ENCODE measurements at regions not wholly inside any gene's neighbourhood (a gene's known extent, or its start where the extent isn't known, plus 50 kb on each side); places are given as distances from the start of the nearest gene placed in this dataset.

DNA sequence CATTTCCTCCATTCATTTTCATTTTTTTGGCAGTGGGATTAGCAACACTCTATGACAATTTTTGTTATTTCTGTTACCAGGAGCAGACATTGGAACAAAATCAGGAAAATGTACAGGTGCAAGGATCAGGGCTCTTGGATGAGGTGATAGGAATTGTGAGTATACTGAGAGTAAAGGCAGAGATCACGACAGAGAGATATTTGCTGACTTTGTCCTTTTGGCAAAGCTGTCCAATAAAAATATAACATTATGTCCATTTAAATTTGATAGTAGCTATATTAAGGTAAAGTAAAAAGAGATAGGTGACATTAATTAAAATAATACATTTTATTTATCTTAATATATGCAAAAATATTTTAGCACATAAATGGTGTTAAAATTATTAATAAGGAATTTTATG lies 373.1 kb upstream of the GNPDA2 start:
- no peak for DNase-seq (ENCODE audit: low spot score)

DNA sequence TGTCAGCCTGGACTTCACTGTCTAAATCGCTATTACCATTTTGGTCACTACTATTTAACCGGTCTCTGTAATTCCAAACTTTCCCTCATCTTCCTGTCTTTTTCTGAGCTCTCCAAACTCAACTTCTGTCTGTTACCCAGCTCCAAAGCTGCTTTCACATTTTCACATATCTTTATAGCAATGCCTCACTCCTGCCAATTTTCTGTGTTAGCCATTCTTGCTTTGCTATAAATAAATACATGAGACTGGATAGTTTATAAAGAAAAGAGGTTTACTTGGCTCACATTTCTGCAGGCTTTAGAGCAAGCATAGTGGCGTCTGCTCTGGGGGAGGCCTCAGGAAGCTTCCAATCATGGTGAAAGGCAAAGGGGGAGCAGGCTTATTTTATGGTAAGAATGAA lies 368.3 kb upstream of the GNPDA2 start:
- no peak for DNase-seq (ENCODE audit: low spot score)

DNA sequence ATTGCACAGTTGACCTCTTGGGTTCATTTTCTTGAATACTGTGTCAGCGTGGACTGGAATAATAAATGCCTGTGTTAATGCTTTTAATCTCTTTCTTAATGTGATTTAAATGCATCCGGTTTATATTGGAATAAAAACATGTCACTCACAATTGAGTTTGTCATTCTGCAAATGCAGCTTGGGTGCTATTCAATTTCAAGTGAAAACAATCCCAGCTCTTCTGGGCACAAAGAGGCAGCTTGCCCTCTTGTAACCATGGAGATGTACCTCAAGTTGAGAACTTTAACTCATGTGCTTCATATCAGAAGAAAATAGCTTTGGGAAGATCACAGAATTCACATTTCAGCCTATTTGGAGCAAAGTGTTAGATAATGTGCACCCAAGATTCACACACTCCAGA lies 355.7 kb upstream of the GNPDA2 start:
- no peak for DNase-seq (ENCODE audit: low spot score)

DNA sequence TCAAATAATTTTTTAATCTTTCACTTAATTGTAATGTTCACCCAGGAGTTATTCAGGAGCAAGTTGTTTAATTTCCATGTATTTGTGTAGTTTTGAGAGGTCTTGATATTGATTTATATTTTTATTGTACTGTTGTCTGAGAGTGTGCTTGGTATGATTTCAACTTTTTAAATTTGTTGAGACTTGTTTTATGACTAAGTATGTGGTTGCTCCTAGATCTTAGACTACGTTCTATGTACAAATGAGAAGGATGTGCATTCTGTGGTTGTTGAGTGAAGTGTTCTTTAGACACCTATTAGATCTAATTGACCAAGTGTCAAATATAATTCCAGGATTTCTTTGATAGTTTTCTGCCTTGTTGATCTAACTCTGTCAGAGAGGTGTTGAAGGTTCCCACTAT lies 353.3 kb upstream of the GNPDA2 start:
- no peak for DNase-seq (ENCODE audit: low spot score)

DNA sequence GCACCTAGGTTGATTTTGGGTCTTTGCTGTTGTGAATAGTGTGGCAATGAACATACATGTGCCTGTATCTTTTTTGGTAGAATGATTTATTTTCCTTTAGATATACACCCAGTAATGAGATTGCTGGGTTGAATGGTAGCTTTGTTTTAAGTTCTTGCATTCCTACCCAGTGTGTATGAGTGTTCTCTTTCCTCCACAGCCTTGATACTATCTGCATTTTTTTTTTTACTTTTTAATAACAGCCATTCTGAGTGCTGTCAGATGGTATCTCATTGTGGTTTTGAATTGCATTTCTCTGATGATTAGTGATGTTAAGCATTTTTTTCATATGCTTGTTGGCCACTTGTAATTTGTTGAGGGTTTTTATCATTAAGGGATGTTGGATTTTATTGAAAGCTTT lies 351.8 kb upstream of the GNPDA2 start:
- DNase-seq (ENCODE audit: low spot score): no peak

DNA sequence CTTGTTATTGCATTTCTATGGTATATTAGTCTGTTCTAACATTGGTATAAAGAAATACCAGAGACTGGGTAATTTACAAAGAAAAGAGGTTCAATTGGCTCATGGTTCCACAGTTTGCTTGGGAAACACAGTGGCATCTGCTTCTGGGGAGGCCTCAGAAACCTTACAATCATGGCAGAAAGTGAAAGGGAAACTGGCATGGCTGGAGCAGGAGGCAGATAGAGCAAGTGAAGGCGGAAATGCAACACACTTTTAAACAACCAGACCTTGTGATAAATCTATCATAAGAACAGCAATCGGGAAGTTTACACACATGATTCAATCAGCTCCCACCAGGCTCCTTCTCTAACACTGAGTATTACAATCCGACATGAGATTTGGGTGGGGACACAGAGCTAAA lies 346.6 kb upstream of the GNPDA2 start:
- DNase-seq (ENCODE audit: low spot score): no peak

DNA sequence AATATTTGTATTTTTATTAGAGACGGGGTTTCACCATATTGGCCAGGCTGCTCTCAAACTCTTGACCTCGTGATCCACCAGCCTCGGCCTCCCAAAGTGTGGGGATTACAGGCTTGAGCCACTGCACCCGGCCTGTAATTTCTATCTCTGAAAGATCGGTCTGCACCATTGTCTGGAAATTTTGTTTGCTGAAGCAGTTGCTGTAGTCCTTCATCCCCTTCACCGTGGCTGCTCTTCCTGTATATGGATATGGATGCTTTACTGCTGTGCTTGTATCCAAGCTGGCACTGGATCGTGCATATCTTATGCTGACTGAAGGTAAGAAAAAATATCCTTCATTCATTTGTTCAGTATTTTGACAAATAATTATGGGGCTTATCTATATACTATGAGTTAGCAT lies 338.4 kb upstream of the GNPDA2 start:
- no peak for DNase-seq (ENCODE audit: low spot score)

DNA sequence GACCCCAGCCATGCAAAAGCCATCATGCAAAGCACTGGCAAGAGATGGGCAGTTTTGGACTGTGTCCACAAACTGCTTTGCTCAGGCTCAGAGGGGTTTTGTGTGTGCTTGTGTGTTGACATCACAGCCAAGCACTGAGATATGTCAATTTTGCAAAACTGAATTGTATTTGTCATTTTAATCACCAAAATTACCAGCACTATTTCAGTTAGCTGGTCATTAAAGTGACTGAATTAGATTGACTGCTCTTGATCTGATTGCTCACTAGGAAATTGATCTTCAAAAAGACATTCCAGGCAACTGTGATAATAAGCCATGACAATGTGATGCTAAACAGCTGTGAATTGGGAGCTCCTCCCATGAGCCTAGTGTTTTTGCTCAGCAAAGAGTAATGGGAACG lies 337.3 kb upstream of the GNPDA2 start:
- DNase-seq (ENCODE audit: low spot score): no peak

DNA sequence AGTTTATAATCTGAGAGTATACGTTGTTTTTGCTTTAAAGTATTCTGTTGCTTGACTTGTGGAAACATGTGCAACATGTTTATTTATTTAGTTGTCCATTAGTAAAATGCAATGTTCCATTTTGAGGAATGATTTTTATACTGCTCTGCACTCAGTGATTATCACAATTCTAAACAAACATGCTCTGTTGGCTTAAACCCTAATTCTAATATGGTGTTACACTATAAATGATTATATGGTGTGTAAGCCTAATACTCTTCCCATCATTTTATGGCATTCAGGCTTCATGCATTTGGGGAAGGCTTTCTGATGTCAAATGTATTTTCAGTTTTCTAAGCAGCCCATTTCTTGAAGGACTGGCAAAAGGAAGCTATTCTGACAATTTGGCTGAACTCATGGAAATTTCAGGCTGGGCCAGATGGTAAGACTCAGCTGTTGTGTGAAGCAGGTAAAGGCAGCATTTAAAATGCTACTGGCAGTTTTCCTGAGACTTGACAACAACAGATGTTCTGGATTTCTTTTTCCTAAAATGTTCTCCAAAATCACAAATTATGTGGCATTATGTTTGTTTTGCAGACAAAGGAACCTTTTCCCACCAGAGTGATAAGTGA lies 336.7 kb upstream of the GNPDA2 start:
- no peak for DNase-seq (ENCODE audit: low spot score)

DNA sequence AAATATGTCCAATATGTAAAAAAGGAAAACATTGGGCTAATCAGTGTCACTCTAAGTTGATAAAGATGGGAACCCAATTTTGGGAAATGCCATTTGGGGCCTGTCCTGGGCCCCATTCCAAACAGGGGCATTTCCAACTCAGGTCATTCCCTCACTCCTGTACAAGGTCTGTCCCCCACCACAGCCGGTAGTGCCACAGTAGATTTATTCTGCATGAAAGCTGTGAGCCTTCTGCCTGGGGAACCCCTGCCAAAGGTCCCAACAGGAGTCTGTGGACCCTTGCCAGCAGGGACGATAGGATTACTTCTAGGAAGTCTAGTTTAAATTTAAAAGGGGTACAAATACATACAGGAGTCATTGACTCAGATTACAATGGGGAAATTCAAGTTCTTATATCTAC lies 317.6 kb upstream of the GNPDA2 start:
- DNase-seq (ENCODE audit: low spot score): no peak

DNA sequence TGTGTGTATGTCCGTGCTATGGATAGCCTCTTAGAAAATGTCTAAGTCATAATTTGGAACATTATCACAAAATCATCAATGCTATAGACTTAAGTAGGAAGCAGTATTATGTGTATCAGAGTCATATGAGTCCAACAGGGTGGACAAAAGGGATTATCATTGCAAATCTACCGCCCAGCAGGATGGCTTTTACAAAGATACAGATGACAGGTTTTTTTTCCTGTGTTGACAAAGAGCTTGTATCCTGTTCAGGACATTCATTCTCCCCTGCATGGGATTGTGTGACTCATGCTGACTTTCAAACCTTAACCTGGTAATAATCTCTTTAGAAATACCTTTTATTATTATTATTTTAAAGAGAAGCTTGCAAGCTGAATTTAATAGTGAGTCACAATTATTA lies 310.3 kb upstream of the GNPDA2 start:
- DNase-seq (ENCODE audit: low spot score): no peak

DNA sequence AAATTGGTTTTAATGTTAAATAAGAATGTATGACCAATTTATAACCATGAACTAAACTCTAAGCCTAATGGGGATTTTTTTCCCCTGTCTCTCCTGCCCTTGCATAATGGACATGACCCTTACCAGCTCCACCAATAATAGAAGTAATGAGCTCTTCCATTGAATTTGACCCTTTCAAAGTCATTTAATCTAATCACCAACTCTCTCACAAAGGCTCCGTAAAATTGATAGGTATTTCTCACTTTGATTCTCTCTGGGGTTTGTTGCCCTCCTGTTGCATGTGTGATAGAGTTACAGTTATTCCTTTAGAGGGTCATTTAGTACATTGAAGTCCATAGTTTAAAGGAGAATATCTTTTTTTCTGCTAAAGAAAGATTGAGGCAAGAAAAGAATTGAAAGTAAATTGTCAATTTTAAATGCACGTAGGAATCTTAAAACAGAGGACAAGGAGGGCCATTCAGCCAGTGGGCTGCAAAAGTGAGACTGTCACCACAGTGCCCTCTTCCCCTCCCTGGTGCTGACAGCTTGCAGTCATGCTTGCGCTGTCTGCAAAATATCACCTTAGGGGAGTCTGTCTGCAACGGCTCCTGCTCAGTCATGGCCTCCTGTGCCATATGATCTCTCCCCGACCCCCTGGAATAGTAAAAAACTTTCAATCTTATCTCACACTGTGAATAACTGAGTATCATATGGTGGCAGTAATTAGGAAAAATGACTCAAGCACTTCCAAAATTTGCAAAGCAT lies 307.5 kb upstream of the GNPDA2 start:
- no peak for DNase-seq (ENCODE audit: low spot score)

DNA sequence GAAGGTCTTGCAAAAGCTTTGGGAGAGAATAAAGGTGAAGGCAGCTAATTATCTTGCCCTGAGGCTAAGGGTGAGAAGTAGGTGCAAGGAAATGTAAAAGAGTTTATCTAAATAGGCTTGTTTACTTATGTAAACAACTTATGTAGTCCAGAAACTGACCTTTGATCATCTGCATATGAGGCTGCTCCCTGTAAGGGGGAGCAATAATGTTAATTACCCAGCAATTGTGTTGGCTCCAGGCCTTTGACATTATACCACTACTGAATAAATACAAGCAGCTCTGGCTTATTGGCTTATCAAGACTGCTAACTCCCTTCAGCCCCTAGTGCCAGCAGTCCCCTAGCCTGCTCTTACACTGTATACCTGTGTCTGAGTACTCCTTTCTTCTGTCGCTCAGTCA lies 303.7 kb upstream of the GNPDA2 start:
- no peak for DNase-seq (ENCODE audit: low spot score)

DNA sequence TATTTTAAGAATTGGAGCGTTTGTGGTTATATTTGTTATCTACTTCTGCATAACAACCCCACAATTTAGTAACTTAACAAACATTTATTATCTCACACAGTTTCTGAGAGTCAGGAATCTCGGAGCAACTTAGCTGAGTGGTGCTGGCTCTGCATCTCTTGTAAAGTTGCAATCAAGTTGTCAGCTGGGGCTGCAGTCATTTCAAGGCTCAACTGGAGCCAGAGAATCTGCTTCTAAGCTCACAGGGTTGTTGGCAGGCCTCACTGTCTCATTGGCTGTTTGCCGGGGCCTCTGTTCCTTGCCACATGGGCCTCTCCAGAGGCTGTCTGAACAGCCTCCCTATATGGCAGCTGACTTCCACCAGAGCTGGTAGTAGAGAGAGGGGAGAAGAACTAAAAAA lies 281.2 kb upstream of the GNPDA2 start:
- no peak for DNase-seq (ENCODE audit: low spot score)

DNA sequence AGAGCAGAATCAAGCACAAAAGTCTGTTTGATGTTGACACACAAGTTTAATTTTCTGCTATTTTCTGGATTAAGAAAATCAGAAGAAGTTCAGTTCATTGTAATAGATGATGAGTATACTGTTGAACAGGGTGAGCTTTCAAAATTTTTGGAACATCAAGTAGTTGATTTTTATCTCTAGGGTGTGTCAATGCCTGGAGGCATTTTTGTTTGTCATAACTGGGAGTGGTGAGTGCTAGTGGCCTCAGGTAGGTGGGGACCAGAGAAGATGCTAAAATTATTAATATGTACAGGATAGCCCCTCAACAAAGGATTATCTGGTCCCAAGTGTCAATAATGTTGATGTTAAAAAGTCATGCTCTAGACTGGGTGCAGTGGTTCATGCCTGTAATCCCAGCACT lies 279.7 kb upstream of the GNPDA2 start:
- no peak for DNase-seq (ENCODE audit: low spot score)

DNA sequence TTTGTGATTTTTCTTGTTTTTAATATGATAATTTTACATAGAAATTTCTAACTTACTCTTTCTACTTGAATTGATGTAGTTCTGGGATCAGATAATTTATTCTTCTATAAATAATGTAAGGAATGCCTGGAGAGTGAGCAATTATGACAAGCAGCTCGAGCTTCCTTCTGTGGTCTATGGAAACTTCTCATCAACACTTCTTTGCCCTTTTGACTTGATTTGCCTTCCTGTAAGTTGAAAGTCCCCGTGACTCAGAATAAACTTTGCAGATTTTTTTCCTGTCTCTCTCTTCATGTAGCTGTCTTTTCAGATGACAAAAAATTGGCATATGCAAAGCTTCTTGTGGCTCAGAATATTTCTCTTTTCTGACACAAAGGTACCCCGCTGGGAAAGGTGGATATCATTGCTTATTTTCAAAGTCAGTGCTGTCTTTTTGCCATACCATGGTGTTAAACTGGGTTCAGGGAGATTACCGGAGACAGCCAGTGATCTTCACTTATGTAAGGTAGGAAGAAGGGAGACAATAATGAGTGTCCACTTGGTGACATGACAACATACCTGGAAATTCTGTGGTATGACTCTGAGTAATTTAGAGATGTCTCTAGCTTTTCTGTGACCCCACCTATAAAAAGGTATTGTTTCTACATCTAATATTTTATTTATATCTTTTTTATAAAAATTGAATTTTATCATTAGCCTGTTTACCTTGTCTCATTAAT lies 278.6 kb upstream of the GNPDA2 start:
- DNase-seq (ENCODE audit: low spot score): no peak

DNA sequence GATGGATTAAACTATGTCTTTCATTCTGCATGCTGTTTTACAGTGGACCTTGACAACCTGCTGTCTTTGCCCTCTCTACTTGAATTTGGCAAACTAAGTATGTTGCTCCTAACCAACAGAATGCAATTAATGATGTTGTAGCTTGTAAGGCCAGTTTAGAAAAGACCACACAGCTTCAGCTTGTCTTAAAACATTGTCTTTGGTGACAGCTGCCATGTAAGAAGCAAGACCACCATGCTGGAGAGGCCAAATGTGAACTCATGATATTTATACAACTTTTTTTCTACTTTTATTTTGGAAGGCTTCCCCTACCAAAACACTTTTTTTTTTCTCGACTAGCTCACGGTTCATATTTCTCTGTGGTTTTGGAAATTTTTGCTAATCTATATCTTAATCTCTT lies 278.0 kb upstream of the GNPDA2 start:
- no peak for DNase-seq (ENCODE audit: low spot score)

DNA sequence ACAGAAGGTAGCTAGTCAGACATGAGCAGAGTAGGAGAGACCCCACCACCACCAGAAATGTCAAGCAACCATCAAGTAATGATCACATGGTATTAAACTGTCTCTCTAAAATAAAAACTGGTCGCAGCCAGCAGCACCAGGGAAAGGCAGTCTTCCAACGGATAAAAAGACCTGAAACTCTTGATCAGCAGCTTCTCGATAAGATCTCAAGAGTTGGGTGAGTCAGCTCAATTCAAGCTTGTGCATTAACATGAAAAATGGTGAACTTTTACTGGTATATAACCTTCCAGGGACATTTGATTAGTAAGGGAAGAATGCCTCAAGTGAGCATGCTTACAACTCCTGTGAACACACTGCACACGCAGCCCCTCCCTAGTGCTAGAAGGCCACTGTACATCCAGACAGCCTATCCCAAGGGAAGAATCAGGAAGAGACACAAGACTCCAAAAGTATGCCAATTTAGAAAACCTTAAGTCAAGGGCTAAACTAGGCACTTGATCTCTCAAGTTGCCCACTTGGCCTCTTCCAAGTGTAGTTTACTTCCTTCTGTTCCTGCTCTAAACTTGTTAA lies 270.0 kb upstream of the GNPDA2 start:
- DNase-seq (ENCODE audit: low spot score): no peak

DNA sequence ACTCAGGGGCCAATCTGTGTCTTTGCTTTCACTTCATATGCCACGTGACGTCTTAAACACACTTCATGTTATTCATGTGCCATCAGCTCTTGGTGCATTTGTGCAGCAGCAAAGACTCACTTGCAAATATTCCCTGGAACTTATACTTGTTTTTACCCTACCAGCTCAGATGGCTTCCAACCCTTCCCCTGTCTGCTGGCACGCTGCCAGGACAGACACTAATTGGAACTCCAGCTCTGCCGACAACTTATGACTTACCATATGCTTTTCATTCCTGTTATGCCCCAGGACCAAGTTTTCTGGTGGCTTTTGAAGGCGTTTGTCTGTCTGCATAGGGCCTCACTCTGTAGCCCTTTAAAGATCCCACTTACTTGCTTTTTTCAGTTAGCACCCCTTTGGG lies 261.7 kb upstream of the GNPDA2 start:
- no peak for DNase-seq (ENCODE audit: low spot score)

DNA sequence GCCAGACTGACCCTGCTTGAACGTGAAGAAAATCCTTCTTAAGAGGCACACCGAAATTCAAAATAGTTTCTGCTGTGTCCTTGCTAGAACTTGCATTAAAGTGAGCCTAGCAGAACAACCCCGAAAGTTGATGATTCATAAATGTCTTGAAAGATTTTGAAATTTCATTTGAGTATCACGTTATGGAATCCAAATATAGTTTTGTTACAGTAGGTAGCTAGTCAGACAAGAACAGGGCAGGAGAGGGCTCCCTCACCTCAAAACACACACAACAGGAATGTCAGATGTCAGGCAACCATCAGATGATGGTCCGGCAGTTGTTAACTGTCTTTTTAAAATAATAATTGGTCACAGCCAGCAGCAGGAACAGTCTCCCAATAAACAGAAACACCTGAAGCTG lies 259.6 kb upstream of the GNPDA2 start:
- DNase-seq (ENCODE audit: low spot score): no peak

DNA sequence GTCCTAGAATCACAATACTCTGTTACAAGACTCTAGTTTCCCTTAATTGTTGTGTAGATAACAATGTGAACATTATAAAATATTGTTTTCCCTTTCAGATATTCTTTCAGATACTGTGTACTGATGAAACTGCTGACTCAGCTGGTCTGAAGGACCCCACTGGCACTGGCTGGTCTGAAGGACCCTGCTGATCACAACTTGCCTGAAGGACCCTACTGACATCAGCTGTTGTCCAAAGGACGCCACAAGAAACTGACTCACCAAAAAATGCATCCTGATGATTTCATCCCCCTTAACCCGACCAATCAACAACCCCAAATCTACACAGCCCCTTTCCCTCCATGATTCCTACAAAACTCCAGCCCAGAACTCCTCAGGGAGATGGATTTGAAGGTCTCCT lies 258.8 kb upstream of the GNPDA2 start:
- DNase-seq (ENCODE audit: low spot score): no peak

DNA sequence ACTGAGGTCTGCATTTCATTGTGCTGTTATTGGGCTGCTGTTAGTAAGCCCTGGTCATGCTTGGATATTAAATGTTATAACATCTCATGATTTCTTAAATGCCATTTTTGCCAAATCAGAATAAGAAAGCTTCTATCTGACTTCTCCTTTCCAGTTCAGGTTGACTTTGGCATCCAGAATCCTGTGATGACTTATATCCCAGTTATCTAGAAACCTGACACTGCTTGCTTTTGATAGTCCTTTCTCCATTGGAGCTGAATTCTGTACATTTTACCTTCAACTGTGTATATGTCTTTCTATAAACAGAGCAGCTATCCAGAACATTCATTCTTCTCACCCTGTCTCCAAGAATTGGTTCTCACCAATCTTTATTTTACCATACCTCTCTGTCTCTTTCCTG lies 257.7 kb upstream of the GNPDA2 start:
- no peak for DNase-seq (ENCODE audit: low spot score)

DNA sequence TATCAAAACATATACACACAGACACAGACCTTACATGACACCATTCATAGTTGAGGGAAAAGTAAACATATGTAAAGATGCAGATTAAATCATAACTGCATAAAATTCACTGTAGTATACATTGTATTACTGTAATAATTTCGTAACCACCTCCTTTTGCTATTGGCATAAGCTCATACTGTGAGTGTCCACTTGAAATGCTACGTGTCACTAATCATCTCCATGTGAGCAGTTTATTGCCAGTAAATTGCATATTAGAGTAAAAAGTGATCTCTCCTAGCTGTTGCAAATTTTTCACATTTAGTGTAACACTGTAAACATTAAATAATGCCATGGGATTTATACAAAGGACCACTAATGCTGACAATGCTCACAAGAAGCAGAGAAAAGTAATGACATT lies 256.7 kb upstream of the GNPDA2 start:
- no peak for DNase-seq (ENCODE audit: low spot score)

Measured in AG08395 (cell line).